Activated T-cell treated with anti-CD3 and anti-CD28 coated beads, Interleukin-2, amount 50 U/mL, for 24 hours (primary cell): ENCODE measurements at regions not wholly inside any gene's neighbourhood (a gene's known extent, or its start where the extent isn't known, plus 50 kb on each side); places are given as distances from the start of the nearest gene placed in this dataset.

Experiments used
- DNase-seq: peaks from one replicate; pipeline ENCODE4 v3.0.0-alpha.2; 2020
- H3K27ac Mint-ChIP-seq: 2 replicates; pipeline ENCODE4 v1.8.0; 2020; ENCODE audit warnings: mild to moderate bottlenecking, mixed read lengths
- H3K27me3 Mint-ChIP-seq: 2 replicates; pipeline ENCODE4 v1.8.0; 2020; ENCODE audit warnings: mixed read lengths
- H3K36me3 Mint-ChIP-seq: 2 replicates; pipeline ENCODE4 v1.8.0; 2020; ENCODE audit warnings: low read depth, mixed read lengths
- H3K4me1 Mint-ChIP-seq: 2 replicates; pipeline ENCODE4 v1.8.0; 2020; ENCODE audit warnings: low read depth, mixed read lengths
- H3K4me3 Mint-ChIP-seq: 2 replicates; pipeline ENCODE4 v1.8.0; 2020; ENCODE audit warnings: mild to moderate bottlenecking, moderate library complexity, mixed read lengths
- H3K9me3 Mint-ChIP-seq: 2 replicates; pipeline ENCODE4 v1.8.0; 2020; ENCODE audit warnings: mixed read lengths

GRCh38 chr21:15139898-15140297 is 75.1 kb upstream of the NRIP1 start:
- peaks cover 22% of the 10 kb centered on the region for H3K27me3 Mint-ChIP-seq
- H3K4me3 Mint-ChIP-seq = no peak overlapping the region
- no peak for DNase-seq
- H3K36me3 Mint-ChIP-seq = no peaks in the 10 kb centered on the region
- H3K9me3 Mint-ChIP-seq = no peaks in the 10 kb centered on the region
- no peaks in the 10 kb centered on the region for H3K4me1 Mint-ChIP-seq
- H3K27ac Mint-ChIP-seq = no peak overlapping the region

DNA sequence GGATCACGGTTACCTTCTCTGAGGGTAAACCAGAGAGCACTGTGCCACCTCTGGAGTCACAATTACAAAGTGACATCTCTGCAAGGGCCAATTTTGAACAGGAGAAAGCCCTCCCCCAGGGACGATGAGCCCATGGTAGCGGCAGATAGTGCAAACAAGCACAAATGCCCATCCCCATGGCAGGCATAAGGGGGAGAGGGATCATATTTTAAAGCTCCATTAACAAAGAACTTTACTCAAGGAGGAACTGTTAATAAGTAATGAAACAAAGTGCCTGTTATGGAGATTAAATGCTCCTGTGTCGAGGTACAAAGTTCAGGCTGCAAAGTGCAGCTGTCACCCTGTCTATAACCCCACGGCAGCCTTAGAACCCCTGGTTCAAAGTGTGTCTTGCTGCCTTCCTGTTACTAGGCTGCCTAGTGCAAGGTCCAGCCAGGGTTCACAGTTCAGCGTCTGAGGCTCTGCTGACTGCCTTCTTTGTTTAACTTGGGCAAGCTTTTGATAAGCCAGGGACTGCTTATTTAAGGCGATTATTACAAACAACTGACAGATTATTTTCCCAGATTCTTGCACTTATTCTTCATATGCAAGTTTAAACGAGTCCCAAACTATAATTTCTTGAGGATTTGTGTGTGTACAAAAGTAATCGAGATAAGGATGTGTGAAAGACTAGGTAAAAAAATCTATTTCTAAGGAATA is 75.7 kb upstream of the NRIP1 start:
- Mint-ChIP-seq H3K4me3 (no peak overlapping the region), H3K9me3 (no peaks in the 10 kb centered on the region), H3K36me3 (no peaks in the 10 kb centered on the region), H3K27ac (no peak overlapping the region), H3K27me3 (peaks cover 22% of the 10 kb centered on the region), H3K4me1 (no peaks in the 10 kb centered on the region)
- DNase-seq = no peak

DNA sequence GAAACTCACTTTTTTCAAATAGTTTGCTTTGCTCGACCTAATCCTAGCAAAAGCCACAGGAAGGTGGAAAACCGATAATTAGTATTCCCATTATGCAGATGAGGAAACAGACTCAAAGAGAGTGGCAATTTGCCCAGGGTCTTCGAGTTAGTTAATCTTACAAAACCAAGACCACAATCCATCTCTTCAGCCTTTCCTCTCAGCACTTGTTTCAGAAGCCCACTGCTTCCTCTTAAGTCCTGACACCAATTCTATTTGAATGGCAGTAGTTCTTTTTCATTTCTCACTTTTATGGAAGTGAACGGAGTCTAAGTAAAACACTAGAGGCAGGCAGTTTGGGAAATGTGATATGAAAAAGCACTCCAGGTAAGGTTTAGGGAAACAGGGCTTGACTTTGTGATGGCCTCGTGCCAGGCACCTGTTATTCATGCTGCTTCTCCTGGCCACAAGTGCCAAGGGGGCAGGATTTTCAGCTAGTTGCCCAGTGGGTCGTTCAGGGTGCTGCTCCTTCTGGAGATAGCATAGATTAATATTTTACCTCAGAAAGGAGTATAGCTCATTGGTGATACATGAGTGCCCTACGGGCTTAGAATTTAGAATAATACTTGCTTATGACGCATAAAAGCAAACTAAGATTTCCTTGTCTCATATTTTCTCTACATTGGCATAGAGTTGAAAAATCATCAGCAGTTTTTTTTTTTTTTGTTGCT is 76.6 kb upstream of the NRIP1 start:
- Mint-ChIP-seq H3K9me3 (no peaks in the 10 kb centered on the region), H3K4me3 (no peak overlapping the region), H3K27ac (no peak overlapping the region)

DNA sequence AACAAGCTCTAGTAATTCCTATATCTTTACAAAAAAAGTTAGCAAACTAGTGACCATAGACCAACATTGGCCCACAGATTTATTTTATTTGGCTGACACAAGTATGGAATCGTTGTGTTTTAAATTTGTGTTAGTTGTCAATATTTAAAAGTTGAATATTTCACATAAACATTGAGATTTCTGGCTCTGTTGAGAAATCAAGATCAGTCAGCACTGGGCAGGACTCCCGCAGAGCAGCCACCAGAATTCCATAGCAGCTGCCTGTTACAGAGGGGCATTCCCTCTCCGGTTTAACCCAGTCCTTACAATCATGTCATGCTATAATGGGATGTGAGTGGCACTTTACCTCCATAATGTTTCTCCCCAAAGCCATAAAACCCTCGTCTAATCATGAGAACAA is 79.2 kb upstream of the NRIP1 start:
- Mint-ChIP-seq H3K36me3 (no peaks in the 10 kb centered on the region), H3K9me3 (no peaks in the 10 kb centered on the region), H3K27me3 (peaks cover 11% of the 10 kb centered on the region), H3K4me3 (no peak overlapping the region), H3K4me1 (no peaks in the 10 kb centered on the region), H3K27ac (no peak overlapping the region)
- DNase-seq = no peak

More for the DNA sequence above, 76.6 kb upstream of the NRIP1 start:
- no peaks in the 10 kb centered on the region for H3K4me1 Mint-ChIP-seq
- H3K36me3 Mint-ChIP-seq = no peaks in the 10 kb centered on the region
- peaks cover 22% of the 10 kb centered on the region for H3K27me3 Mint-ChIP-seq
- DNase-seq = no peak

DNA sequence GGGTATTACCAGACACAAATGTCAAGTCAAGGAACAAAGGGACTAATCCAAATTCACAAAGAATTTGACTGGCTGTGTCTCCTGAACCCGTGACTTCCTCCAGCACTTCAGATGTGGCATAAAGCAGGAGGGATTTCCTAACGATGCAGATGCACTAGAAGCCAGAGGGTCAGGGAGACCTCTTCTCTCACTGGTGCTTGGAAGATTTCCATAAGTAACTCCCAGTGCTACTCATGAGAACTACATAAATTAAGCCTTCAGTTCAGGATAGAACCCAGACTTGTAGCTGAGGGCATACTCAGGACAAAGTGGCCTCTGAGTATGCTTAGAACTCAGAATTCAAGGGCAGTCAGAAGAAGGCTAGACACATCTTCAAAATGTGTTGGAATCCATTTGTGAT is 83.6 kb upstream of the NRIP1 start:
- no peaks in the 10 kb centered on the region for H3K9me3 Mint-ChIP-seq
- no peak overlapping the region for H3K27ac Mint-ChIP-seq
- no peaks in the 10 kb centered on the region for H3K27me3 Mint-ChIP-seq
- DNase-seq = no peak
- H3K4me1 Mint-ChIP-seq = no peaks in the 10 kb centered on the region
- H3K4me3 Mint-ChIP-seq = no peak overlapping the region
- no peaks in the 10 kb centered on the region for H3K36me3 Mint-ChIP-seq

DNA sequence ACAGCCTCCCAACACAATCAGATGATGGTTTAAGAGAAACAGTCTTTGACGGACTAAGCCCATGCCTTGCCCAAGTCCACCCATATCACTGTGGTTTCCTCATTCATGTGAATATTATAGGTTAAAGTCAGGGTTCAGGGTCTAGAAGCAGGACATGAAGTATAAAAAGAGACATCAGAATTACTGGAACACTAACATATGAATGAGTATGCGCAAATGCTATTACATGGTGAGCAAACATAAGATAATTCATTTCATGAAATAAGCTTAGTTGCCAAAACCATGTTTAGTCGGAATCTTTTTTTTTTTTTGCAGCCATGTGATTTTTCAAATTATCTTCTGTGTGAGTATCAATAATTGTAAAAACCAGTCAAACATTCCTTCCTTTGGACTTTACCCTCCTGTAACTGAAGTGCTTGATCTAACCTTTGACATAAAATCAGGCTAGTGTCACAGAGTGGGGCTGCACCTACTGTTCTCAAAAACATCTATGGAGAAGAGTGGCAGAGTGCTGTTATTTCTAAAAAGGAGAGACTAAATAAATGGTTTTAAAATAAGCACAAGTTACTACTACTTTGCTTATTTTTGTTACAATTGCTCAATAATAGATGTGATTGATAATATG is 84.9 kb upstream of the NRIP1 start:
- H3K4me1 Mint-ChIP-seq = peaks cover 2% of the 10 kb centered on the region
- H3K36me3 Mint-ChIP-seq = no peaks in the 10 kb centered on the region
- H3K9me3 Mint-ChIP-seq = peaks cover 3% of the 10 kb centered on the region
- H3K27ac Mint-ChIP-seq = no peak overlapping the region
- H3K4me3 Mint-ChIP-seq = no peak overlapping the region
- DNase-seq = no peak
- no peaks in the 10 kb centered on the region for H3K27me3 Mint-ChIP-seq

GRCh38 chr21:15151385-15152103 is 86.7 kb upstream of the NRIP1 start:
- no peak for DNase-seq
- H3K4me1 Mint-ChIP-seq = peaks cover 3% of the 10 kb centered on the region
- no peak overlapping the region for H3K27ac Mint-ChIP-seq
- no peak overlapping the region for H3K4me3 Mint-ChIP-seq
- no peaks in the 10 kb centered on the region for H3K27me3 Mint-ChIP-seq
- peaks cover 5% of the 10 kb centered on the region for H3K9me3 Mint-ChIP-seq
- no peaks in the 10 kb centered on the region for H3K36me3 Mint-ChIP-seq

- no peaks in the 10 kb centered on the region for H3K27me3 Mint-ChIP-seq
- H3K4me1 Mint-ChIP-seq = peaks cover 3% of the 10 kb centered on the region
- H3K36me3 Mint-ChIP-seq = no peaks in the 10 kb centered on the region
- no peak overlapping the region for H3K27ac Mint-ChIP-seq
- H3K9me3 Mint-ChIP-seq = peaks cover 7% of the 10 kb centered on the region
- no peak overlapping the region for H3K4me3 Mint-ChIP-seq
- no peak for DNase-seq
These were observed 87.8 kb upstream of the NRIP1 start for GRCh38 chr21:15152591-15152990.

GRCh38 chr21:15159382-15160020 is 94.7 kb upstream of the NRIP1 start:
- no peak for DNase-seq
- Mint-ChIP-seq H3K36me3 (no peaks in the 10 kb centered on the region), H3K27ac (no peak overlapping the region), H3K9me3 (peaks cover 6% of the 10 kb centered on the region), H3K27me3 (peaks cover 7% of the 10 kb centered on the region), H3K4me3 (no peak overlapping the region), H3K4me1 (peaks cover 6% of the 10 kb centered on the region)

- peaks cover 3% of the 10 kb centered on the region for H3K9me3 Mint-ChIP-seq
- DNase-seq = no peak
- no peaks in the 10 kb centered on the region for H3K36me3 Mint-ChIP-seq
- no peak overlapping the region for H3K4me3 Mint-ChIP-seq
- no peak overlapping the region for H3K27ac Mint-ChIP-seq
- H3K4me1 Mint-ChIP-seq = peaks cover 3% of the 10 kb centered on the region
- H3K27me3 Mint-ChIP-seq = peaks cover 8% of the 10 kb centered on the region
These were observed 95.3 kb upstream of the NRIP1 start for GRCh38 chr21:15160136-15160535.

- DNase-seq = no peak
- Mint-ChIP-seq H3K27ac (no peak overlapping the region), H3K36me3 (no peaks in the 10 kb centered on the region), H3K9me3 (no peaks in the 10 kb centered on the region), H3K4me1 (peaks cover 3% of the 10 kb centered on the region), H3K27me3 (peaks cover 10% of the 10 kb centered on the region), H3K4me3 (no peak overlapping the region)
These were observed 98.1 kb upstream of the NRIP1 start for GRCh38 chr21:15162921-15163320.

DNA sequence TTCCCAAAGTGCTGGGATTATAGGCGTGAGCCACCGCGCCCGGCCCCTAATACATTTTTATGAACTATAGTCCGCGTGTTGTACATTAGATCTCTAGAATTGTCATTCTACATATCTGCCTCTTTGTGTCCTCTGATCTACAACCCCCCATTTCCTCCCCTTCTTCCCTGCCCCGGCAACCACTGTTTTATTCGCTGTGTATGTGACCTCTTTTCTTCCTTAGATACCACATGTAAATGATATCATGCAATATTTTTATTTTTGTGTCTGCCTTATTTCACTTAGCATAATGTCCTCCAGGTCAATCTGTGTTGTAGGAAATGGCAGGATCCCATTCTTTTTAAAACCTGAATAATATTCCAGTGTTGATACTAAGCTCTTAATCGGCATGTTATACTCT is 99.5 kb upstream of the NRIP1 start:
- Mint-ChIP-seq H3K4me1 (peaks cover 3% of the 10 kb centered on the region), H3K9me3 (no peaks in the 10 kb centered on the region), H3K4me3 (no peak overlapping the region), H3K27me3 (peaks cover 13% of the 10 kb centered on the region), H3K27ac (no peak overlapping the region), H3K36me3 (no peaks in the 10 kb centered on the region)
- DNase-seq = no peak

DNA sequence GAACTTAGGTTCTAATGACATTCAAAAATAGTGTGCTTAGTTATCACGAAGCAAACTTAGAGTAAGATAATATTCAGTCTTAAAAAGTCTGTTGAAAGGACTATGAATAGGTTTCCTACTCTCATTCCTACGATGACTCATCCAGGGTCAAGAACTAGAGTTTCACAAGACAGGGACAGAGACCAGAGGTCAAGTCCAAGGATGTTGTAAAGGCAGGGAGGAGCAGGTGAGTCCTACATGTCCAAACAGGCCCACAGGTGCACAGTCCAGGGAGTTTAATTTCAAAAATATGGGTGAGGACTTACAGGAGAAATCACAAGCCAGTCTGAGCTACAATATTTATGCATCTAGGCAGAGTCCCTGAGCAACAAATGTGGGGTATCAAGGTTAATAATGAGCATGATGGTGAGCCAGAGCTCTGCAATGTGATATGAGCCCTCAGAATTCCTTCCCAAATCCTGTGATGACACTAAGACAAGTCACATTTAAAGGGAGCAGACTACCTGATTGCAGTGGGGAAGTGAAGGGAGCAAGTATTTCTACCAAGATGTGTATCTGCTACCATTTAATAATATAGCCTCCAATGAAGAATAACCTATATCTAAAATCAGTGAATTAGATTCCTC is 100.0 kb upstream of the NRIP1 start:
- Mint-ChIP-seq H3K27ac (no peak overlapping the region), H3K4me3 (no peak overlapping the region), H3K4me1 (peaks cover under 1% of the 10 kb centered on the region), H3K36me3 (no peaks in the 10 kb centered on the region), H3K9me3 (no peaks in the 10 kb centered on the region), H3K27me3 (peaks cover 13% of the 10 kb centered on the region)
- no peak for DNase-seq

DNA sequence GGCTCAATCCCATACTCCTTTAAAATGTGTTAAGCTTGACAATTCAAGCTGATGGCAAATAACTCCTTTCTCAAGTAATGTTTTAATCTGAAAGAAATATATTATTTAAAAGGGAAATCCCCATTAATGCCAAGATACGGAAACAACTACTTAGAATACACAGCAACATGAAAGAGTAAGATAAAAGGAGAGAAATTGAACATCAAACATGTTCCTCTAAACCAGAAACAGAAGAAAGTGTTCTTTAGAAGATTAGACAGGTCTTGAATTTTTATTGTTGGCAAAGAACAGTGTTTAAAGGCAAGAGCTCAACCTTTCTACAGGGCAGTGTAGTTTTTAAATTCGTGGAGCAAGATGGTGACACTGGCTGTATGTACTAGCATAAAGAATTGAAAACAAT is 105.8 kb upstream of the NRIP1 start:
- no peaks in the 10 kb centered on the region for H3K9me3 Mint-ChIP-seq
- H3K27me3 Mint-ChIP-seq = peaks cover 5% of the 10 kb centered on the region
- DNase-seq = no peak
- H3K27ac Mint-ChIP-seq = no peak overlapping the region
- no peak overlapping the region for H3K4me3 Mint-ChIP-seq
- no peaks in the 10 kb centered on the region for H3K36me3 Mint-ChIP-seq
- H3K4me1 Mint-ChIP-seq = peaks cover 10% of the 10 kb centered on the region
